ENCODE measurements at regions not wholly inside any gene's neighbourhood (a gene's known extent, or its start where the extent isn't known, plus 50 kb on each side); places are given as distances from the start of the nearest gene placed in this dataset.

GRCh38 chr16:86632206-86632605, 53.9 kb downstream of the FOXL1 start:
- no peak for DNase-seq

GRCh38 chr16:86632944-86633343, 54.6 kb downstream of the FOXL1 start:
- no peak for DNase-seq

DNA sequence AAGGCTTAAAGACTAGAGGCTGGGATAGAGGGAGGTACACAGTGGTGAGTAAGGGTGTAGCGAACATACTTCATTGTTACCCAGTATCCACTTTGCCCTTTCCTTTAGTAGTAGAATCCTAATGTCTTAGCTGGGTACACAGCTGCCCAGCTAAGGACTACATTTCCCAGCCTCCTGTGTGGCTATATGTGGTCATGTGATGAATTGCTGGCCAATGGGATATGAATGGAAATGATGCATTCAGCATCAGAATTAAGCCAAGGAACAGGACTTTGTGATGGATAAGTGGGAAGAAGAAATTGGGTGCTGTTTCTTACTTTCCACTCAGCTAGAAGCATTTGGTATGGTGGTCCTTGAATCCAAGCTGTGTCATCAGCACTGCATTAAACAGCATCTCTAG, 55.9 kb downstream of the FOXL1 start:
- no peak for DNase-seq

DNA sequence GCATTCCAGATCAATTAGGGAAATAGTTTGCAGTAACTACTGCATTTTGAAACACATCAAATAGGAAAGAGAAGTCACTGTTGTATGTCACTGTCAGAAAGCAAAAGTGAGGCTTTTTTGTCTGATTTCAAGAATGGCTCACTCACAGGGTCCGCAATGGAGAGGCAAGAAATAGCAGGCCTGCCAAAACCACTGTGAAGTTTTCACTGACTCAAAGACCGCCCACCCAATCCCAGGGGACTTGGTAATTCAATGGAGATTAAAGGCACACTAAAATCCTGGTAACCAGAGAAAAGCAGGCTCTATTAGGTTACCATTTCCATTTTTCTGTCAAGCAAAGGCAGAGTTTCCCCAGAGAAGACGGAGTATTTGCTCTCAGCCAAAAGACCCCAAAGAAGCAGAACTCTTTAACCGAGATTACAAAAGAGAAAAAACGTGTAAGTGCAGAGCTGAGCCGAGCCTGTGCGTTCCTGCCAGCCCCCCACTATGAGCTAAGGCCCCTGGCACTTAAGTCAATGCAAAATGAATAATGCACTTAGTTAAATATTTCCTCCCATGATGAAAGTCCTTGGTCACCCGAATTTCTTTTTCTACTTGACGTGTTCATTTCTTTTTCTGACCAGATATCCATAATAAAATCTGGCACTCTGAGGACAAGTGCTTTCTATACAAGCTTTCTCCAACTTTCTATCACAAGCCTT, 57.0 kb downstream of the FOXL1 start:
- DNase-seq = no peak

DNA sequence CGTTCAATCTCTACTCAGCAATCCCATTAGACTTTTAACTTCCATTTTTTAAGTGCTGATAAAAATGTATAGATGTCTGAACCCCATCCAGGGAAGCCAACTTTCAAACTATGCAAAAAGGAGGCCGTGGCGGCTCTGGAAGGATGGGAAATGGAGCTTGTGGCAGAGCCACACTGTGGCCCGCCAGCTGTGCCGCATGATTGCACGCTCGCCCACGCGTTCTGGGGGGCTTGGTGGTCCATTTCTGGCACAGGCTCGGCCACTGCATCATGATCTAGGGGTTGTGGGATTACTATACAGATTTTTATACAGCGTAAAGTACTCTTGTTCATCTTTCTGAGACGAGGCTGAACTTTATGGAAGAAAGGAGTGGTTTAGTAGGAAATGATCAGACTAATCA, 57.6 kb downstream of the FOXL1 start:
- no peak for DNase-seq

DNA sequence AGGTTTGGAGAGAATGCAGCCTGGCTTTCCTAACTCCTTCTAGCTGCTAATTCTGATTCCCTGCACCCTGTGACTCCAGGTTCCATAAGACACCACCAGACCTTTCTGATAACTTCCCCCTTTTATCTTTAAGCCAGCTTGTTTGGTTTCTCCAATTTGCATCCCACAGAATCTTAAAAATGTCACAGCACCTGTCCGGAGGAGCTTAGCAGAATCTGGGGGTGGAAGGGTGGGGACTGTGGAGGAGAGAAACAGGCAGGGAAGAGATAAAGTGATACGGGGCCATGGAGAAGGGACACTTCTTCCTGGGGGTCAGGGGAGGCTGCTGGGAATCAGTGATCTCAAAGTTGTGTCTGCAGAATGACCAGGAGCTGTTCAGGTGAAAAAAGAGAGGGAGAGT, 59.4 kb downstream of the FOXL1 start:
- no peak for DNase-seq

DNA sequence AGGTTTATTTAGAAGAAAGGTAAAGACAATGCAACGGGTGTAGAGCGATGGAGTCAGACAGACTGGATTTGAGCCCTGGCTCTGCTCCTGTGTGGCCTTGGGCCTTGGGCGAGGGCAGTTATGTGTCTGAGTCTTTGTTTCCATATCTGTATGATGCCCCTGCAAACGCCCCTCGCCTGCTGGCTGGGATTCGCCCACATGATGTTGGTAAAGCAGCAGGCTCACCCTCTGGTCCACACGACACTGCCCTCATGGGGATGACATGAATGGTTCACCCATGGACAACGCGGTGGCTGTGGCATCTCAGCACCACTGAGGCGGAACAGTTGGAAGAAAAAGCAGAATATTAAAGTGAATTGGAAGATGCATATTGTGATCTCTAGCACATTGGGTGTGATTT, 60.3 kb downstream of the FOXL1 start:
- DNase-seq = no peak

DNA sequence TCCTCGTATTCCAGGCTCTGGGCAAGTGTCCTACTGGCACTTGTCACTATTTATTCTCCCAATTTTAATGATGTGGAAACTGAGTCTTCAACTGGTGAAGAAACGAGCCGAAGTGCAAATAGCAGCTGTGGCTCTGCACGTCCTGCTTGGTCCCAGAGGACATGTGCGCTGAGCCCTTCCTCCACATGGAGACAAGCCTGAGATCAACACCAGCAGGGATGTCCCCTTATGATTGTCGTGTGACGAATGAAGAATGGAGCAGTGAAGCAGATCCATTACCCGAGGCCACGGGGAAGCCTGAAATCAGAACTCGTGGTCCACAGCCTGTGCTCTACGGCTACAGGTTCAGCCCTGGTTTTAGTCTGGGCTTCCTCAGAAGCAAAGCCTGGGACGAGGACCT, 61.0 kb downstream of the FOXL1 start:
- DNase-seq = no peak

- no peak for DNase-seq
These were observed 62.0 kb downstream of the FOXL1 start for GRCh38 chr16:86640265-86640843.

DNA sequence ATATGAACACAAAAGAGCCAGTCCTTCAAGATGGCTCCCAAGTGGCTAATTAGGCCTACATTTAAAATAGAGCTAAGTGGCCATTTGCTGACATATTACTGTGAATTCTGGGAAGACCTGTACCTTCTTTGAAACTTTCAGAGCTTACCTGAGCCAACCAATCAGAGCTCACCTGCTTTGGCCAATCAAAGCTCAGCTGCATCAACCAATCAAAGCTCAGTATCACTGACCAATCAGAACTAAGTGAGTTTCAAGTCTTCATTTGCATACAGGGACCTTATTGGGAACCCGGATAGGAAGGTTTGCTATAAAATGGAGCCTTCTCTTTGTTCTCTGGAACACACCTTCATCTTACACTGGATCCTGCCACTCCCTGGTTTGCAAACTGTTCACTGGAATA, 63.7 kb downstream of the FOXL1 start:
- DNase-seq = no peak

DNA sequence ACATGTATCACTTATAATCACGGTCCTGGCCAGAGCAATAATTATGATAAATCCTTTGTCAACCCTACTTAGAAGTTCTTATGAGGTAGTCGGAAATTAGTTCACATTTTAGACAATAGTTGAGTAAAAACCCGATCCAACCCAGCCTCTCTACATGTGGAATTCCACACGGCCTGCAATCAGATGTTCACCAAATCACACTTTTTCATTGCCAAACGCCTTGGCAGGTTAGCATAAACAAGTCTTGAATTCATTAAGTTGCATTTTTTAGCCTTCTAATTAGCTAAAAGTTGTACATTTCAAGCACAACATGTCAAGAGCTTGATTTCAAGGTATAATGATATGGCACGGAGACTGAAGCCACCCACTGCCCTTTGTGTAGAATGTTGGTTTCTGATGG, 65.3 kb downstream of the FOXL1 start:
- DNase-seq = no peak

GRCh38 chr16:86647561-86647960, 69.2 kb downstream of the FOXL1 start:
- no peak for DNase-seq

DNA sequence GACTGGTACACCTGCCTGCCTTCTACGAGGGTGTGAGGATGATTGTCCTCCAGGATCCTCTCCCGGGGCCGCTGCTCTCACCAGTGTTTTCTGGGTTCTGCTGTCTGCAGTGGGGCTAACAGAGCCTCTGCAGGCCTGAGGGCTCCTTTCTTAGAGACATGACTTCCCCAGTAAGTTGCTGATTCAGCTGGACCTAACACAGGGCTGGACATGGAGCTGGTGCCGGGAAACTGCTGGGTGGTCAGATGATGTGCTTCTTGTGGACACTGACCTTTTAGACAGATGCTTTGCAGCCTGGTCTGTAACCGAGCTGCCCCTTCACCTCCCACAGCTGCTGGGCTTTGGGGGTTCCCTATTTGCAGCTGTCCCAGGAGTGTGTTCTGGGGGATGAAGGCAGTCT, 71.5 kb downstream of the FOXL1 start:
- DNase-seq = no peak

DNA sequence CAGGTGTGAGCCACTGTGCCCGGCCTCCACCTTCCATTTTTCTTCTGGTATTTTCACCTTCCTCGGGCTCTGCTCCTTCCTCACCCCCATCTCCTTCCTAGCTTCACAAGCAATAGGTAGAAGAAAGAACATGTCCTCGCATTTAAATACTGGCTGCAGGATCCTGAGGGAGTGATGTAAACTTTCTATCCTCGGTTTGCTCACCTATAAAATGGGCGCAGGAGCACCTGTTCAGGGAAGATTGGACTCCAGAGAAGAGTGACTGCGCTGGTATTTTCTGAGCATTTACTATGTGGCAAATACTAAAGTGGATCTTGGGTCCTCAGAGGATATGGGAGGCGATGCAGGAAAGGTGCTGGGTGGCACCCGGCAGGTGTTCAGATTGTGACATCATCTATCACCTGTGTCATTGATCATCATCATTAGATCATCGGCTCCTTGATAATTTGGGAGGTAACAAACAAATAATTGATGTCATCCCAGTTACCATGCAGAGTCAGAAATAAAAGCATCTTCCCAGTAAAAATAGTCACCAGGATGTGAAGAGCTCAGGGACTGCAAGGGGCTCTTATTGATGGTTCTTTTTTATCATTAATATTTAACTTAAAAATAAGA, 72.8 kb downstream of the FOXL1 start:
- DNase-seq = no peak

- DNase-seq = no peak
These were observed 73.5 kb downstream of the FOXL1 start for GRCh38 chr16:86651823-86652222.

GRCh38 chr16:86653285-86654006, 75.1 kb downstream of the FOXL1 start:
- no peak for DNase-seq

DNA sequence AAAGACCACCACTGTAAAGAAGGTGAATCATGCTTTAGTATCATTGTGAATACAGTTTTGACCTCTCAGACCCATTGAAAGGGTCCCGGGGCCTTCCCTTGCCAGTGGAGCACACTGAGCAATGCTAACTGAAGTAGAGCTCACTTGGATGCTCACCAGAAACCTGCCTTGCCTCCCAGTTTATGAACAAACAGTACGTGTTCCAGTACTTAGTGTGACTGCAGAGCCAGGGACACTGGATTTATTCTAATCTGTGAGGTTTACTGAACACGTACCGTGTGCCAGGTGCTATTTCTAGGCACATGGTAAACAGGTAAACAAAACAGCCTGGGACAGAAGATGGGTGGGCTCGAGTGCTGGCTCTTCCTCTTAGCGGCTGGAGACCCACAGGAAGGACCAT, 79.6 kb downstream of the FOXL1 start:
- no peak for DNase-seq

- no peak for DNase-seq
These were observed 82.3 kb downstream of the FOXL1 start for GRCh38 chr16:86660623-86661022.

GRCh38 chr16:86661706-86662105, 83.4 kb downstream of the FOXL1 start:
- no peak for DNase-seq

DNA sequence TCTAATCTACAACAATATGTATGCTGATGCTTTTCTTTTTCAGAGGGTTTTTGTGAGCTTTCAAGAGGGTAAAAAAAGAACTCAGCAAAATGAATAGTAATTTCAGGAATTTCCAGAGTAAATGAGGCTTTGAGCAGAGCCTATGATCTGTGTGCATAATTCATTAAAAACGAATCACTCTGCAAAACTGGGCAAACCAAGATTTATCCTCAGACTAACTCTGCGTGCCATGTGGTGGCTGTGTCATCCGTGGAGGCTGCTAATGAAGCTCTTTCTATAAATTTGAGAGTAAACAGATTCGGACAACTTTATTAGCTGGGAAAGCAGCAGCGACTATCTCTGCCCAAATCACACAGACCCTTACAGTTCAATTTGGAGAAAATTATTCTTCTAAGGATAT, 83.8 kb downstream of the FOXL1 start:
- no peak for DNase-seq

DNA sequence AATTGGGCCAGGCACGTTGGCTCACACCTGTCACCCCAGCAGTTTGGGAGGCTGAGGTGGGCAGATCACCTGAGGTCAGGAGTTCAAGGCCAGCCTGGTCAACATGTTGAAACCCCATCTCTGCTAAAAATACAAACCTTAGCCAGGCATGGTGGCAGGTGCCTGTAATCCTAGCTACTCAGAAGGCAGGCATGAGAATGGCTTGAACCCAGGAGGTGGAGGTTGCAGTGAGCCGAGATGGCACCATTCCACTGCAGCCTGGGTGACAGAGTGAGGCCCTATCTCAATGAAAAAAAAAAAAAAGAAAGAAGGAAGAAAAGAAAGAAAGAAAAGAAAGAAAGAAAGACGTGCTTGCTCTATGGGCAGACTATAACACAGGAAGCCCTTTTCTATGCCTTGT, 84.4 kb downstream of the FOXL1 start:
- DNase-seq = no peak

DNA sequence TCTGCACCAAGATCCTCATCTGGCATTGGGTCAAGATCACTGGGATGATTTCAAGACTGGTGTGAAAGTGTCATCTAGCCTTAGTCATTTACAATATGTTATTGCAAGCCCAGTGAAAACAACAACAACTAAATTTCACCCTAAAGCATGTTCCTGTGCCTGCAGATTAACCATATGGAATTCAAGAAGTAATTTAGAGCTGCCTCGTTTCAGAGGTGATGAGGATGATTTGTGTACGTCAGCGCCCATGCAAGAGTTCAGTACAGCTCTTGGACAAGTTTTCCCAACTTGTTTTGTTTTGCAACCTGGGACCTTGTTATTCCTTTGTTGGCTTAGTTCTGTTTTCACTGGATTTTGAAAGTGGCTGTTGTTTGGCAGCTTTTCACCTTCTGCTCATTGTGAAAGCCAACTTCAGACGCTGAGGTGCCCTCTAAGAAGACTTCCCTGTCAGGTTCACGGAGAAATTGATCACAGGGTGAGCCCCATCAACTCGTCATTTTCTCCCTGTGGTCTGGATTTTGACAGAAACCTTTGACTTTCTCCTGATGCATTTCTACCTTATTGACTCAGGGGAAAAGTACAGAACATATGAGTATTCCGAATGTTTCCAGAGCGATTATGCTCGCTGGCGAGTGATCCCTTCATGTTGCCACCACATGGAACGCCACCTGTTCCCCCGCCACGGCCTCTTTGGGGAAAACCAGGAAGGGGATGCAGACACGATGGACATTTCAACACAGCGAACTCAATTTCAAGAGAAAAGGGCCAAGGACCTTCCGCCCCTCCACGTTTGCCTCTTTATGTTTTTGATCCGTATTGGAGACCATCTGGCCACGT, 85.6 kb downstream of the FOXL1 start:
- DNase-seq = no peak
